ENCODE measurements at regions not wholly inside any gene's neighbourhood (a gene's known extent, or its start where the extent isn't known, plus 50 kb on each side); places are given as distances from the start of the nearest gene placed in this dataset.

- intact Hi-C loops (cut with DNase I), result no loop called here
- peak; percentile 52 for DNase-seq (ENCODE audit: low spot score)
Measured at GRCh38 chr3:13166243-13167063, 93.2 kb upstream of the IQSEC1 start.

GRCh38 chr3:13165576-13165975, 92.3 kb upstream of the IQSEC1 start:
- DNase-seq (ENCODE audit: low spot score), result peak; percentile 58
- intact Hi-C loops (cut with DNase I), result no loop called here

GRCh38 chr3:13164893-13165492, 91.8 kb upstream of the IQSEC1 start:
- intact Hi-C loops (cut with DNase I), result loop anchor here in 1 of 2 donors (5.0 kb wide), 1 partner anchor 853 kb away; no protein-coding TSS in a partner anchor
- peak; percentile 44 for DNase-seq (ENCODE audit: low spot score)

GRCh38 chr3:13163848-13164382, 90.7 kb upstream of the IQSEC1 start:
- intact Hi-C loops (cut with DNase I), result loop anchor here in 1 of 2 donors (5.0 kb wide), 1 partner anchor 852 kb away; no protein-coding TSS in a partner anchor
- DNase-seq (ENCODE audit: low spot score), result peak; percentile 69

- peak; percentile 48 for DNase-seq (ENCODE audit: low spot score)
- intact Hi-C loops (cut with DNase I), result loop anchor here in 1 of 2 donors (5.0 kb wide), 1 partner anchor 850 kb away; no protein-coding TSS in a partner anchor
Measured at GRCh38 chr3:13162549-13163320, 89.5 kb upstream of the IQSEC1 start.

- intact Hi-C loops (cut with DNase I), result loop anchor here in 1 of 2 donors (5.0 kb wide), 1 partner anchor 850 kb away; no protein-coding TSS in a partner anchor
- DNase-seq (ENCODE audit: low spot score), result peak; percentile 61
Measured at GRCh38 chr3:13161771-13162535, 88.7 kb upstream of the IQSEC1 start.

GRCh38 chr3:13161021-13161759, 88.0 kb upstream of the IQSEC1 start:
- intact Hi-C loops (cut with DNase I), result loop anchor here in 1 of 2 donors (5.0 kb wide), 1 partner anchor 849 kb away; no protein-coding TSS in a partner anchor
- DNase-seq (ENCODE audit: low spot score), result peak; percentile 67

- peak; percentile 53 for DNase-seq (ENCODE audit: low spot score)
- intact Hi-C loops (cut with DNase I), result loop anchor here in 1 of 2 donors (5.0 kb wide), 1 partner anchor 848 kb away; no protein-coding TSS in a partner anchor
Measured at GRCh38 chr3:13160619-13161018, 87.4 kb upstream of the IQSEC1 start.

- intact Hi-C loops (cut with DNase I), result loop anchor here in 1 of 2 donors (5.0 kb wide), 1 partner anchor 848 kb away; no protein-coding TSS in a partner anchor
- no peak for DNase-seq (ENCODE audit: low spot score)
Measured at GRCh38 chr3:13159890-13160289, 86.7 kb upstream of the IQSEC1 start.

GRCh38 chr3:13158871-13159270, 85.6 kb upstream of the IQSEC1 start:
- intact Hi-C loops (cut with DNase I), result no loop called here
- DNase-seq (ENCODE audit: low spot score), result peak; percentile 8

- DNase-seq (ENCODE audit: low spot score), result peak; percentile 41
- intact Hi-C loops (cut with DNase I), result no loop called here
Measured at GRCh38 chr3:13158408-13158807, 85.2 kb upstream of the IQSEC1 start.

- intact Hi-C loops (cut with DNase I), result no loop called here
- DNase-seq (ENCODE audit: low spot score), result peak; percentile 28
Measured at GRCh38 chr3:13157986-13158385, 84.8 kb upstream of the IQSEC1 start.

GRCh38 chr3:13152826-13153710, 79.8 kb upstream of the IQSEC1 start:
- DNase-seq (ENCODE audit: low spot score), result peak; percentile 28
- intact Hi-C loops (cut with DNase I), result no loop called here

- peak; percentile 18 for DNase-seq (ENCODE audit: low spot score)
- intact Hi-C loops (cut with DNase I), result no loop called here
Measured at GRCh38 chr3:13150624-13151023, 77.4 kb upstream of the IQSEC1 start.

GRCh38 chr3:13149330-13150108, 76.3 kb upstream of the IQSEC1 start:
- peak; percentile 3 for DNase-seq (ENCODE audit: low spot score)
- intact Hi-C loops (cut with DNase I), result no loop called here
